GM12872 (cell line): ENCODE measurements at regions not wholly inside any gene's neighbourhood (a gene's known extent, or its start where the extent isn't known, plus 50 kb on each side); places are given as distances from the start of the nearest gene placed in this dataset.

Source experiments
- TF ChIP-seq, protein P1 (sequence below): IDR thresholded peaks from 3 replicates; pipeline ENCODE4 v1.5.1; 2011; ENCODE audit warnings: low read depth, mild to moderate bottlenecking, low read length, moderate library complexity; ENCODE audit not compliant: insufficient read depth

DNA sequence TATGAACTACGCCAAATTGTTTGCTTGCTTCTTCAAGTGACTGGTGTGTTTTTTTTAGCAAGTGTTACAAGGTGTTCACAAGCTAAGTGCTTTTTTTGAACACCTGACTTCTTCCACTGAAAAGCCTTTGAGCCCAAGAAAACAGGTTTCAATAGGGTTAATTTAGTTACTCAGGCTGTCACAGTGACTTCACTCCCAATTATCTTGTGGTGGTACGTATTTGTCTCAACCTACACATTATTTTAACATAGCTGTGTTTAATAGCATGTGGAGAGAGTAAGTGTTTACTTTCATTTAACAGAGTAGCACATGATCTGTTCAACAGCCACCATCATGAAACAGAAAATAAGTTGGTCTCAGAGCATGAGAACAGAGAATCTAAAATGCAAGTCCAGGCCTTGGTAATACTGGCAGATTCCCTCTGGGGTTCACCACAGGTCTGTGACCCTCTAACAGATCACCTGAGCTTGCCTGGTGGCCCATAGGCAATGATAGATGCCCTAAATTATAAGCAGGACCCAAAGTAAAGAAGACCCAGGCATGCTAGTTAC lies 267.7 kb upstream of the SMARCA2 start:
- TF ChIP-seq, protein P1, sequence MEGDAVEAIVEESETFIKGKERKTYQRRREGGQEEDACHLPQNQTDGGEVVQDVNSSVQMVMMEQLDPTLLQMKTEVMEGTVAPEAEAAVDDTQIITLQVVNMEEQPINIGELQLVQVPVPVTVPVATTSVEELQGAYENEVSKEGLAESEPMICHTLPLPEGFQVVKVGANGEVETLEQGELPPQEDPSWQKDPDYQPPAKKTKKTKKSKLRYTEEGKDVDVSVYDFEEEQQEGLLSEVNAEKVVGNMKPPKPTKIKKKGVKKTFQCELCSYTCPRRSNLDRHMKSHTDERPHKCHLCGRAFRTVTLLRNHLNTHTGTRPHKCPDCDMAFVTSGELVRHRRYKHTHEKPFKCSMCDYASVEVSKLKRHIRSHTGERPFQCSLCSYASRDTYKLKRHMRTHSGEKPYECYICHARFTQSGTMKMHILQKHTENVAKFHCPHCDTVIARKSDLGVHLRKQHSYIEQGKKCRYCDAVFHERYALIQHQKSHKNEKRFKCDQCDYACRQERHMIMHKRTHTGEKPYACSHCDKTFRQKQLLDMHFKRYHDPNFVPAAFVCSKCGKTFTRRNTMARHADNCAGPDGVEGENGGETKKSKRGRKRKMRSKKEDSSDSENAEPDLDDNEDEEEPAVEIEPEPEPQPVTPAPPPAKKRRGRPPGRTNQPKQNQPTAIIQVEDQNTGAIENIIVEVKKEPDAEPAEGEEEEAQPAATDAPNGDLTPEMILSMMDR, result no peak

DNA sequence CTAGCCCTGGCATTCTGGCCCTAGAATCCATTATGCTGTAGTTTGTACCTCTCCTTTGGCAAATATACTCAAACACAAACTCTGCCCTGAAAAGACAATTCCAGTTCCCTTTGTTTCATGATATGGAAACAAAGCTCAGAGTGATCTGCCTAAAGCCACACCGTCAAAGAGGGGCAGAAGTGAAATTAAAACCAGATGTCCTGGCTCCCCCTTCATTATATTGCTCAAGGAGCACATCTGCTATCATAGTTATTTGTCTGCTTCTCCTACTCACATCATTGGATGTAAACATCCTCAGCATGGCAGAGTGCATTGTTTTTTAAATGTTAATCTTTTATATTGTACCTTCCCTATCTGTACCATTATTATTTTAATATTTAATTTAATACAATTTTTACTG lies 266.7 kb upstream of the SMARCA2 start:
- TF ChIP-seq, protein P1, result no peak

DNA sequence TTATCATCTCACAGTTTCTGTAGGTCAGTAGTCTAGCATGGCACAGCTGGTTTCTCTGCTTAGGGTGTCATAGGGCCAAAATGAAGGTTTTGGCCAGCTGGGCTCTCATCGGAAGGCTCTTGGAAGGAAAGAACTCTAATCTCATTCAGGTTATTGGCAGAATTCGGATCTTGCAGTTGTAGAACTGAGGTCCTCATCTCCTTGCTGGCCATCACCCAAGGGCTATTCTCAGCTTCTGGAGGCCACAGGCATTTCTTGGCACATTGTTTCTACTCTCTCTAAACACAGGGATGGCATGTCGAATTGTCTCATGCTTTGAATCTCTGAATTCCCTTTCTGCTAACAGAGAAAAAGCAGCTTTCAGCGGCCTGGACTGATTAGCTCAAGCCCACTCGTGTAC lies 258.0 kb upstream of the SMARCA2 start:
- TF ChIP-seq, protein P1, result no peak

DNA sequence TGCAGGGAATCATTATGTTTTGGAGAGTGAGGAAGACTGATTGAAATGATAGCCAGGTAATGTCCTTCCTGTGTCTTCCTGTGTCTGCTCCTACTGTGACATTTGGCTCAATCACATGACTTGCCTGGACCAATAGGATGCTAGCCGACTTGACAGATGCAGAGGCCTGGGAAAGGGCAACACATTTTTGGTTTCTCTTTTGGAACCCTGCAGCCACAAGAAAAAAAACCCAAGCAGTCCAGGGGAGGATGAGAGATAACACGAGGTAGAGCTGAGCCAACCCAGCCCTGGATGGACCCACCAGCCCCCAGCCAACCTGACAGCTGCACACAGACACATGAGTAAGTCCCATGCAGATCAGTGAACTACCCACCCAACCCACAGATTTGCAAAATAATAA lies 256.1 kb upstream of the SMARCA2 start:
- TF ChIP-seq, protein P1, result no peak

DNA sequence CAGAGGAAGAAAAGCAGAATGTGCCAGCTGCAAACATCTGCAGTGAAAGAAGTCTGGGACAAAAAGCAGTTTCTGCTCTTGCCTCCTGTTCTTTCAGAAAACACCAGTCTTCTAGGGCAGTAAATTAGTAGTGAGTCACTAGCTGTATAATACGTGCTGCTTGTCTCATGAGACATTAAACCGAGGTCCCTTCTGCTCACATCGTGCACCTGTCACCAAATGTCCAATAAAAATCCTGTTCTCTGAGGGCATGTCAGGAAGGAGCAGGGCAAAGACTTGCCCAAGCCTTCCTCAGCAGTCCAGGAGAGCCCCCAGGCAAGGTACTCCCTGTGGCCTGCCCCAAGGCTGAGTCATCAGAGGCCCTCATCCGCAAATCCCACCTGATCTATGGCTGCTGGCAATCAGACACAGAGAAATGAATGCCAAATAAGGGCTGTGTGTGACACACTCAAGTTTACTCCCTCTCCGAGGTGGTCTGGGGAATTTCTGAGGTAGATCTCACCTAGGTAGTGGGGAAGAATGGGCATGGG lies 255.3 kb upstream of the SMARCA2 start:
- TF ChIP-seq, protein P1, result no peak

DNA sequence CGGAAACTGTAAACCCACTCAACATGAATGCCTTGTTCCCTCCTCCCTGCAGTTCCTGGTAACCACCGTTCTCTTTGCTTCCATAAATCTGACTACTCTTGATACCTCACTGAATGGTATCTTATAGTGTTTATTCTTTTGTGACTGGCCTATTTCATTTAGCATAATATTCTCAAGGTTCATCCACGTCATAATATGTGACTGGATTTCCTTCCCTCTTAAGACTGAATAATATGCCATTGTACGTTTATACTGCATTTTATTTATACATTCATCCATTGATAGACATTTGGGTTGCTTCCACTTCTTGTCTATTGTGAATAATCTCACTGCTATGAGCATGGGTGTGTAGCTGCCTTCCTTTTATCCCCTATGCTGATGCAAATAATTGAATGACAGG lies 253.3 kb upstream of the SMARCA2 start:
- TF ChIP-seq, protein P1, result no peak

DNA sequence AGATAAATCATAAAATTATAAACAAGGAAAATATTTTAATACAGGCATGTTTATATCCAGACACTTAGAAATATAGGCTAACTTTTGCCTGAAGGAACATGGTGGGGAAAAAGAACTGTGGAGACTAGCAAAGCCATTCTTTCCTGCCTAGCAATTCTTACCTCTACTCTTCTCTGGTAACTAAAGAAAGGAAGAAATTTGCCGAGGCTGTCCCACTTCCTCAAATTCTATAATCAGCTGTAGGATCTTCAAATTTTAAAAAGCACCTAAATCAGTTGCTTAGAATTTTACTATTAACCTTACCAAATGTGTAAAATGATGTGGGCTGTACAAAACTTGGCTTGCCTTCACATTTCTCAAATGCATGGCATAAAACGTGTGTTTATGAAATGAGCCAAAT lies 249.1 kb upstream of the SMARCA2 start:
- TF ChIP-seq, protein P1, result no peak
